ENCODE measurements at regions not wholly inside any gene's neighbourhood (a gene's known extent, or its start where the extent isn't known, plus 50 kb on each side); places are given as distances from the start of the nearest gene placed in this dataset.

DNA sequence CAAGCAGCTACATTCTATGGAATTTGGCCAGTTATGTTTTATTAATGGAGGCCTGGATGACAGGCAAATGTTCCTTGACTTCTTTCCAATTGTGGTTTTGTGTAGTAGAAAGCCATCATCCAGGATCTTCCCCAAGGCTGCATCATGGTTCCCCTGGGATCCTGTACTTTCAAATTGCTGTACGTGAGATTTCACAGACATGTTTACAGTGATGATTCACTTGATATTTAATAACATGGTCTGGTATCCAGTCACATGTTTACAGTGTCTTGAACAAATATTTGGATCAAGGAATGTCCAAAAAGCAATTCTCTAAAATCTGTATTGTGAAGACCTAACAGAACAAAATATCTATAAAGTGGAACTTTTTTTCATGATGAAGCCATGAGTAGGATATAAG is 68.3 kb upstream of the ST6GALNAC3 start:
- no peaks in the 10 kb centered on the region for H3K36me3 ChIP-seq (ENCODE audit: insufficient read depth, low read length)
- no peak overlapping the region for H3K9ac ChIP-seq (ENCODE audit: low read depth, low read length, poor library complexity, severe bottlenecking)
- H3K9me3 ChIP-seq (ENCODE audit: insufficient read depth, low read depth, low read length) = no peaks in the 10 kb centered on the region
- no peak overlapping the region for H2AFZ ChIP-seq (ENCODE audit: low read length)
- no peaks in the 10 kb centered on the region for H3K9me2 ChIP-seq (replicated peaks; ENCODE audit: low read depth, low read length)
- H3K4me2 ChIP-seq (ENCODE audit: low read depth, low read length, poor library complexity, severe bottlenecking) = no peak overlapping the region
- H3F3A ChIP-seq (ENCODE audit: low read depth) = no peaks in the 10 kb centered on the region
- no peak overlapping the region for H3K4me3 ChIP-seq (ENCODE audit: low read length, poor library complexity, severe bottlenecking)
- no peaks in the 10 kb centered on the region for H3K79me2 ChIP-seq (ENCODE audit: insufficient read depth, low read length)
- no peaks in the 10 kb centered on the region for H3K27me3 ChIP-seq (ENCODE audit: insufficient read depth, low read length, poor library complexity, severe bottlenecking)
- TF ChIP-seq EZH2phosphoT487 (IDR thresholded peaks at IDR 0.05; ENCODE audit: borderline replicate concordance) = no peak
- TF ChIP-seq, protein P1, sequence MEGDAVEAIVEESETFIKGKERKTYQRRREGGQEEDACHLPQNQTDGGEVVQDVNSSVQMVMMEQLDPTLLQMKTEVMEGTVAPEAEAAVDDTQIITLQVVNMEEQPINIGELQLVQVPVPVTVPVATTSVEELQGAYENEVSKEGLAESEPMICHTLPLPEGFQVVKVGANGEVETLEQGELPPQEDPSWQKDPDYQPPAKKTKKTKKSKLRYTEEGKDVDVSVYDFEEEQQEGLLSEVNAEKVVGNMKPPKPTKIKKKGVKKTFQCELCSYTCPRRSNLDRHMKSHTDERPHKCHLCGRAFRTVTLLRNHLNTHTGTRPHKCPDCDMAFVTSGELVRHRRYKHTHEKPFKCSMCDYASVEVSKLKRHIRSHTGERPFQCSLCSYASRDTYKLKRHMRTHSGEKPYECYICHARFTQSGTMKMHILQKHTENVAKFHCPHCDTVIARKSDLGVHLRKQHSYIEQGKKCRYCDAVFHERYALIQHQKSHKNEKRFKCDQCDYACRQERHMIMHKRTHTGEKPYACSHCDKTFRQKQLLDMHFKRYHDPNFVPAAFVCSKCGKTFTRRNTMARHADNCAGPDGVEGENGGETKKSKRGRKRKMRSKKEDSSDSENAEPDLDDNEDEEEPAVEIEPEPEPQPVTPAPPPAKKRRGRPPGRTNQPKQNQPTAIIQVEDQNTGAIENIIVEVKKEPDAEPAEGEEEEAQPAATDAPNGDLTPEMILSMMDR (conservative IDR thresholded peaks at IDR 0.05; ENCODE audit: low read length) = no peak
- no peaks in the 10 kb centered on the region for H4K20me1 ChIP-seq (ENCODE audit: insufficient read depth, low read length, poor library complexity, severe bottlenecking)
- H3K4me1 ChIP-seq (ENCODE audit: insufficient read depth, low read length, poor library complexity, severe bottlenecking) = no peaks in the 10 kb centered on the region

DNA sequence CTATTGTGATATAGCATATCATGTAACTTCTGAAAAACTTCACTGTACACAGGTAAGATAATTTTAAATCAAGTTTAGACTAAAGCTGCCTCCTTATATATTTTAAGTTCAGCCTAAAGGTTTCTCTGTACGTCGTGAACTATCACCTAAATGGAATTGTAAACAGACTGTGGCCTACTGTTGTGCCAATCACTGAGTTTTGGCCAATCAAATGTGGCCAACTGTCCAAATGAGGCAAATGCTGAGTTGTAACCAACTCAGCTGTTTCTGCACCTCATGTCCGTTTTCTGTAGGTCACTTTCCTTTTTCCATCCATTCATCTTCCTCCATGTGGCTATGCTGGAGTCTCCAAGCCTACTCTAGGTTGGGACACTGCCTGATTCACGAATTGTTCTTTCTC is 63.7 kb upstream of the ST6GALNAC3 start:
- no peaks in the 10 kb centered on the region for H3K9me2 ChIP-seq (replicated peaks; ENCODE audit: low read depth, low read length)
- H4K20me1 ChIP-seq (ENCODE audit: insufficient read depth, low read length, poor library complexity, severe bottlenecking) = no peaks in the 10 kb centered on the region
- no peaks in the 10 kb centered on the region for H3K79me2 ChIP-seq (ENCODE audit: insufficient read depth, low read length)
- H3K9me3 ChIP-seq (ENCODE audit: insufficient read depth, low read depth, low read length) = no peaks in the 10 kb centered on the region
- no peaks in the 10 kb centered on the region for H3K27me3 ChIP-seq (ENCODE audit: insufficient read depth, low read length, poor library complexity, severe bottlenecking)
- no peaks in the 10 kb centered on the region for H3K36me3 ChIP-seq (ENCODE audit: insufficient read depth, low read length)
- H2AFZ ChIP-seq (ENCODE audit: low read length) = no peak overlapping the region
- no peak overlapping the region for H3K4me2 ChIP-seq (ENCODE audit: low read depth, low read length, poor library complexity, severe bottlenecking)
- H3K4me1 ChIP-seq (ENCODE audit: insufficient read depth, low read length, poor library complexity, severe bottlenecking) = no peaks in the 10 kb centered on the region
- H3K4me3 ChIP-seq (ENCODE audit: low read length, poor library complexity, severe bottlenecking) = no peak overlapping the region
- no peaks in the 10 kb centered on the region for H3F3A ChIP-seq (ENCODE audit: low read depth)
- no peak overlapping the region for H3K9ac ChIP-seq (ENCODE audit: low read depth, low read length, poor library complexity, severe bottlenecking)
- TF ChIP-seq, protein P1 (conservative IDR thresholded peaks at IDR 0.05; ENCODE audit: low read length) = no peak
- no peak for TF ChIP-seq EZH2phosphoT487 (IDR thresholded peaks at IDR 0.05; ENCODE audit: borderline replicate concordance)

DNA sequence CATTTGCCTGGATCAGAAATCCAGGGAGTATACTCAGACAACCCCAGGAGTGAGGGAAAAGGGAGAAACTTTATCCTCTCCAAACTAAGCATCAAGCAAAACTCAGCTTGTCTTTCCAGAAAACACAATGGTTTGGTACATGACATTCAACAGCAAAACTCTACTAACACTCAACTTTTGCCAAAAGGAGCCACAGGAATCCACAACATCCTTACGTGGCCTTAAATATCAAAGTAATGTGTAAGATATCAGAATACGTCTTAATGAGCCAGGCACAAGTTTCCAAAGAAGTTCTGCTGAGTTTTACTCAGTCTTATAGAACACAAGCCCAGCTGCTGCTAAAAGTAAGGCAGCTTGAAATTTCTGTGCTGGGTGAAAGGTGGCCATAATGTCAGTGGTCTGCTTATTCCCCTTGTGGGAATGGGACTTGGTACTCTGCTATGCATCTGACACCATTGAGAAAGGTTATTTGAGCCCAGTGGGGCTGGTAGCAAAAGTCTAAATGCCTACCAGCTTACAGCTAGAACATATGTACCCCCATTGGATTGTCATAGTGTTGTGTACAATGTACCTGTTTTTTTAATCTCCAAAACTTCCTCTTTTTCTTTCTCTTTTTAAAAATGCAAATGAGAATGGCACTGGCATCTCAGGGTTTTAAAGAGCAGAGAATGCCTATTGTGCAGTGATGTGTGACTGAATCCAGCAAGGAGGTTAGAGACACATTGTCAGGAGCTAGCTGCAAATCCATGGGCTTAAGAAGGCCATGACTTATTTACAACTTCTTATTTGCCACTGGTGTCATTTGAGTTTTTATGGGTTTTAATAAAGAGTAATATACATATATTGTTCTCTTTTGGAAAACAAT is 62.0 kb upstream of the ST6GALNAC3 start:
- Histone ChIP-seq H3K79me2 (ENCODE audit: insufficient read depth, low read length) (no peaks in the 10 kb centered on the region), H3K9me3 (ENCODE audit: insufficient read depth, low read depth, low read length) (no peaks in the 10 kb centered on the region), H3K4me1 (ENCODE audit: insufficient read depth, low read length, poor library complexity, severe bottlenecking) (no peaks in the 10 kb centered on the region), H4K20me1 (ENCODE audit: insufficient read depth, low read length, poor library complexity, severe bottlenecking) (no peaks in the 10 kb centered on the region), H3K27me3 (ENCODE audit: insufficient read depth, low read length, poor library complexity, severe bottlenecking) (no peaks in the 10 kb centered on the region), H3K36me3 (ENCODE audit: insufficient read depth, low read length) (no peaks in the 10 kb centered on the region), H3K9ac (ENCODE audit: low read depth, low read length, poor library complexity, severe bottlenecking) (no peak overlapping the region), H3F3A (ENCODE audit: low read depth) (no peaks in the 10 kb centered on the region), H3K4me2 (ENCODE audit: low read depth, low read length, poor library complexity, severe bottlenecking) (no peak overlapping the region), H2AFZ (ENCODE audit: low read length) (no peak overlapping the region), H3K9me2 (replicated peaks; ENCODE audit: low read depth, low read length) (no peaks in the 10 kb centered on the region), H3K4me3 (ENCODE audit: low read length, poor library complexity, severe bottlenecking) (no peak overlapping the region)
- no peak for TF ChIP-seq EZH2phosphoT487 (IDR thresholded peaks at IDR 0.05; ENCODE audit: borderline replicate concordance)
- TF ChIP-seq, protein P1 (conservative IDR thresholded peaks at IDR 0.05; ENCODE audit: low read length) = no peak

Data from Loucy (cell line).